Hematopoietic multipotent progenitor cell treated with erythropoietin and hydrocortisone succinate and interleukin-3 and kit ligand, for 6 days (in vitro differentiated cells): ENCODE measurements at regions not wholly inside any gene's neighbourhood (a gene's known extent, or its start where the extent isn't known, plus 50 kb on each side); places are given as distances from the start of the nearest gene placed in this dataset.

Experiments
- DNase-seq: peaks from one replicate; pipeline ENCODE4 v3.0.0-alpha.2; 2015

DNA sequence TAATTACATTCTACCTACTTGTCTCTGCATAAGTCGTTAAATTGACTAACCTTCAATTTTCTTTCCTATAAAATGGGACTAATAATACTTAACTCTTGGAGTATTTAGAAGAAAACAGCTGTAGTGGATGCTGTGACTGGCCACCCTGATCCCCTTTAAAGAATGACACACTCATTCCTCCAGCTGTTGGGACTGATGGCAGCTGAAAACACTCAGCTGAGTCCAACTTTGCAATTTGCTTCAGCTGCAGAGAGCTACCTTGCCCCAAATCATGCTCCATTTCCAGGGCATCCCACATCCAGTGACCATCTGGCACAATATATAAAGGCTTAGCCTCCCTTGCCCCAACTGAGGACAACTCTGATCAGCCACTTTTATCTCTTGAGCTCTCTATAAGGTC is 89.1 kb downstream of the MID1IP1 start:
- DNase-seq = no peak

DNA sequence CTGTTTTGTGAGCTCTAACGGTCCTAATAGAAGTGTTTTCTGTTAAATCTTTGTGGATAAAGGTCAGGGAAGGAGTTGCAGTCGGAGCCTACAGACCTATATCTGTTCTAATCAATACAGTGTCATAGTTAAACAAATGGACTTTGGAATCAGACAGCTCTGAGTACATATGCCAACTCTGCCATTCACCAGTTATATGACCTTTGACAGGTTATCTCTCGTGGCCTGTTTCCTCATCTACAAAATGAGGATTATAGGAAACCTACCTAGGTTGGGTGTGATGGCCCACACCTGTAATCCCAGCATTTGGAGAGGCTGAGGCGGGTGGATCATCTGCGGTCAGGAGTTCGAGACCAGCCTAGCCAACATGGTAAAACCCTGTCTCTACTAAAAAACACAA is 89.7 kb downstream of the MID1IP1 start:
- DNase-seq = no peak

DNA sequence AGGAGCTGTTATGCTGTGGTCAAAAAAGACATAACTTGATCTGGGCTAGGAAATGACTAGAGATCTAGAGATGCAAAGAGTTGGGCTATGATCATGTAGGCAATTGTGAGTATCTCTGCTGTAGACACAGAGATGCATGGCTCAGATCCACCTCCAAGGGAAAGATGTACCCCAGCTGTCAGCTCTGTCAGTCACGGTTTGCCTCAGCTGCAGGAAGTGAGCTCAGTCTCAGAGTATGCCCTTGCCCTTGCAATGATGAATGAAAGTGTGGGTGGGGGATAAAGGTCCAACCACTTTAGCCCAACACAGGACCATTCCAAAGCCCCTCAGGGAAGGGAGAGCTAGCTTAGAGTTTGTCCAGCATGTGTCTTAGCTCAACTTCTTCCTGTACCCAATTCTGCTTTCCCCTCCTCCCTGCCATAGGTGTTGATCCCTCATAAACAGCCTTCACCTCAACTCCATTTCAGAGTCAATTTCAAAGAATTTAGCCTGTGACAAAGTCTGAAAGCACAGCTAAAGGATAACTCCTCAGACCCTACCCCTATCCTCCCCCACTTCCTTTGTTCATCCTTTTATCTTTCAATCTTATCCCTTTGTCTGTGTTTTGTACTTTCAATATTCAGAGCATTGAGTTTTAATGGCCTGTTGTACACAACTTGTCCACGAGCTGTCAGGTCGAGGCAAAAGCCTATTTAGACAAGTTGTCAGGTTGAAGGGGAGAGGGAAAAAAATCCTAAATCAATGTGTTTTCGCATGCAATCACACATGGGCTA is 90.6 kb downstream of the MID1IP1 start:
- DNase-seq = no peak

DNA sequence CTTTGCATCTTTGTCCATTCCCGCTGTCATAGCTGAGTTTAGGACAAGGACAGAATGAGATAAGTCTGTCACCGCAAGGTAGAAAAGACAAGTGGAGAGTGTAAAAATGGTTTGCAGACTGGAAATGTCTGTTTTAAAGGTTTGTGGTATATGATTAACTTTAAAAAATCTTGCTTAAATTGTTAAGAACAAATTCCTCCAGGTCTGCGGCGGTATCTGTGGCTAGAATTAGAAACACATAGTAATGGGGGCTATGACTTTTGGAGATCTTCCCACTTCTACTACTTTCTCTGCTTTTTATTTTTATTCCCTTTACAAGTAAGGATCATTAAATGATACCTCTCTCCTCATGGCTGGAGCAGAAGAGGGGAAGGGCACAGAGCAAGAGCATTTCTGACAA is 92.2 kb downstream of the MID1IP1 start:
- no peak for DNase-seq

DNA sequence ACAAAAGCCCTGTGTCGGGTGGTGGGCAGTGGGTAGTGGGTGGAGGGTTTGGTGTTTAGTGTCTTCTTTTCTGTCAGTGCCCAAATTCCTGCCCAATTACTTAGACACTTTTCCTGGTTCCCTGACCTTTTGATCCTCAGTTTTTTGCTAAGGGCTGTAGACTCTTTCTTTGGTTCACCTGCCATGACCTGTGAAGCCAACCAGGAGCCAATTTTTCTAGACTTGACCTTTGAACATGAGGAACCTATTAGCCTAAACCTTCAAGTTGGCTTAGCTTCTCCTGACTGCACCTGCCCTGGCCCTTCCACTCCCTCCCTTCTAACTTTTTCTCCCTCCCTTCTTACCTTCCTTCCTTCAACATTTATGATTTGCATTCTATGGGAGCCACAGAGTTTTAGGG is 94.5 kb downstream of the MID1IP1 start:
- no peak for DNase-seq

DNA sequence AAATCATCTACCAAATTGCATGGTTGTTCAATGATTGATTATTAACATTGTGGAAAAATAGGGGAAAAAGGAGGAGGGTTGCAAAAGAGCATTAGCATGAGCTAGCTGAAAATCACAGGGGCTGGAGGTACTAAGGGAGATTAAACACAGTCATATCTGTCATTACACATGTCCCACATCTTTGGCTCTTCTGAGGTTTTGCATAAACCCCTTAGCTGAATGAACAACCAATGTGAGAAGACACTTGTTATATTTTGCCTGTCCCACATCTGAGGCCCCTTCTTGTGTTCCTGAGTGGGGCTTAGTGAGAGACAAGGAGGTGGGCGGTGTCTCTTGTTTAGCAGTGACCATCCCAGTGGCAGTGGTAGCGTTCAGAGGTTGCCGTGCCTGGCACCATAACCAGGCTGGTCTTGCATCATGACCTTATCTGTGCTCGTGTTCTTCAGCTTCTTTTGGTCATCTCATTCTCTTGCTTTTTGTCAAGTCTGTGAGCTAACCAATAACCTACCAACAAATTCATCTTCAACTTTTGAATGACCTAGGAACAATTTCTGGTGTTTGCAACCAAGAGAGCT is 95.6 kb downstream of the MID1IP1 start:
- DNase-seq = no peak

DNA sequence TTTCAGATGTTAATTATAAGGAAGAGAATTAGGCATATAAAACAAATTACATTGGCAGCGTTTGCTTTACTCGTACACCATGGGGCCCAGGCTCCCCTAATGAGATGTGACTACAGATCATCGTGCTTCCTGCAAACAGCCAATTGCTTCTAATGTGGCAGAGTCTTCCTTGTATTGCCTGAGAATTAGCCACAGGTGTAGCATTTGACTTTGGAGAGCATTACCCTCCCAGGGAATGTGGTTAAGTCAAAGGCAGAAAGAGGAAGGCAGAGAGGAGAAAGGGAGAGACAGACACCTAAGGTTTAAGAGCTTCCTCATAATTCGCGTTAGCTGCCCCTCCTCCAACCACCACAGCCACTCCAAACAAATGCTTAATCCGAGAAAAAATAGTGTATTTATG is 97.0 kb downstream of the MID1IP1 start:
- DNase-seq = peak; percentile 15

DNA sequence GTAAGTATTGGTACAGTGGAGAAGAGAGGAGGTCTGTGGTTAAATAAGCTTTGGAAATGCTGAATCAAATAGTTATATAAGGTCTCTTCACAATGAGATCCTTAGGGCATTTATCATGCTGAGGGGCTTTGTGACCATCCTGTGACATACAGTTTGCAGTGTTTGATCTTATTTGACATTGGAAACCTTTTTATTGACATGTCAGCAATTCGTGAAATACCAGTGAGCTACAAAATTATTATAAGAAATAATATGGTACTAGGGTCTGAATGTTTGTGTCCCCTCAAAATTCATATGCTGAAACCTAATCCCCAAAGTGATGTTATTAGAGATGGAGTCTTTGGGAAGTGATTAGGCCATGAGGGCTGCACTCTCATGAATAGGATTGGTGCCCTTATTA is 98.4 kb downstream of the MID1IP1 start:
- DNase-seq = no peak

DNA sequence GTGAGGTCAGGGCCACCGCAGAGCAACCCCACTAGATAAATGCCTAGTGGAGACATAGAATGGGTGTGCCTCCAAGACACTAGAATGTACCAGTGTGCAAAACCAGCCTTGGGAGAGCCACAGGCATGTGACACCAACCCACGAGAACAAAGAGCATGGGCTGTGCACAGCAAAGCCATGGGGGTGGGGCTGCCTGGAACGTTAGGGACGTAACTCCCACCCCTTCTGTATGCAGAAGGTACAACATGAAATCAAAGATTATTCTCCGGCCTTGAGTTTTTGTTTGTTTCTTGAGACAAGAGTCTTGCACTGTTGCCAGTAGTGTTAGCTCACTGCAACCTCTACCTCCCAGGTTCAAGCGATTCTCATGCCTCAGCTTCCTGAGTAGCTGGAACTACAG is 99.5 kb downstream of the MID1IP1 start:
- DNase-seq = no peak

DNA sequence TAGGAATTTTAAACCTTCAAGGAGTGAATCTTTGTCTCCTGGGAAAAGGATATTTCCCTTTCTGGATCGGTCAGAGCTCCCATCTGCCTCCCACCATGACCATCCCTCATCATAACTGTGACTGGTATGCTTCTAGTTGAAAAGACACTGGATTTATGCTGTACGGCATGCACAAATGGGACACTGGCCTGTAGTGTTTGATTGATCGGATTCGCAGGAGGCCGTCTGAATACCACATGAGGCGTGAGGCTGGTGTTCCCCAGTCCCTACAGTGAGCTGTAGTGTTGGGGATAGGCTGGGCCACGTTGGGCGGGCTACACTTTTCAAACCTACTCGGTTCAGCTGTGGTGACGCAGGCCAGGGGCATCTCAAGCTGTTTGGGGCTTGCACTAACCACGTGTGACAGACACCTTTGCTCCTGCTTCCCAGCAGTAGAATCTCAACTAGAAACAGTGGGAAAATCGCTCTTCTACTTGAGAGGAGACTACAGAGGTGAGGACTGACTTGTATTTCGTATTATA is 101.8 kb downstream of the MID1IP1 start:
- DNase-seq = no peak

DNA sequence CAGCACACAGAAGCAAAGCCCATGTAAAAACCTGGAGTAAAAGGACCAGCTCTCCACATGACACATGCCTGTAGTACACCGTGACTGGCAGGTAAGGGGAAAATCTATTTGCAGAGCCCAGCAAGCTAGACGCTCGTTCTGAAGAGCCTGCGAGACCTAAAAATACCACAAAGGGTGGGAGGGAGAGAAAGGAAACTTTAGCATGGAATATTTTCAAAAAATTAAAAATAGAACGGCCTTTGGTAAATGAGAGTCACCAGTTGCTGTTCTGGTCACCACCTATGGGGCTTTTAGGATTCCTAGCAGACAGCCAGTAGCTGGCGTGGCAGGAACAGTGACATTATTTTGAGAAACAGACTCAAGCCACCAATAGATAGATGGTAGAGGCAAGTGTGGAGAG is 115.5 kb downstream of the MID1IP1 start:
- no peak for DNase-seq

DNA sequence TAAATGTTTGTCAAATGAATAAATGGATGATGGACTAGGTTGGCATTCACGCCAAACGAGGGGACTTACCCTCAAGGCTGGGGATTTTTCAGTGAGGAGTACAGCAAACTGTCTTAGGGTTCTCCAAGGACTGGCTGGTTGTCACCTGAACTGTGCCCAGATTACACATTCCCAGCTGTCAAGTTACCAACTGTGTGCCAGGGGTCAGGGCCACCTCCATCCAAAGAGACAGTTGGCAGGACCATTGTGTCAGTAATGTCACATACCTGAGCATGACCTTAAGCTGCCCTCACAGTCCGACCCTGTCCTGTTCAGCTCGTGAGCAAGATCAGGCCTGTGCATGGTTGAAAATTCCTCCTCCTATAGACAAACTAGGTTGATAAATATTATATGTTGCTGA is 116.7 kb downstream of the MID1IP1 start:
- no peak for DNase-seq

DNA sequence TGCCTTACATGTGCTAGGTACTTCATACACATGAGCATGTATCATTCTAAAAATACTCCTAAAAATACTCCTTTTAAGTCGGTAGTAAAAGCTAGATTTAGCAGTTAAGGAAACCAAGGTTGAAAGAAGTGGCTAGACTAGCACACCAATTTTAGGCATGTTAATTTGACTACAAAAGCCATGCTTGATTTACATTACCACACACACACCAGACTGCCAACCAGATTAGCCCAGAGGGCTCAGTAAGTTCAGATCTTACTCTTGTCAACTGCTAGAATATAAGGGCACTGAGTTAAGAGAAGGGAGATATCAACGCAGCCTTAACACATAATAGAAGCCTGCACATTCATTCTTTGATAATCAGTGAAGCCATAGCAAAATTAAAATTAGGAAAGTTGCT is 117.9 kb downstream of the MID1IP1 start:
- DNase-seq = no peak

DNA sequence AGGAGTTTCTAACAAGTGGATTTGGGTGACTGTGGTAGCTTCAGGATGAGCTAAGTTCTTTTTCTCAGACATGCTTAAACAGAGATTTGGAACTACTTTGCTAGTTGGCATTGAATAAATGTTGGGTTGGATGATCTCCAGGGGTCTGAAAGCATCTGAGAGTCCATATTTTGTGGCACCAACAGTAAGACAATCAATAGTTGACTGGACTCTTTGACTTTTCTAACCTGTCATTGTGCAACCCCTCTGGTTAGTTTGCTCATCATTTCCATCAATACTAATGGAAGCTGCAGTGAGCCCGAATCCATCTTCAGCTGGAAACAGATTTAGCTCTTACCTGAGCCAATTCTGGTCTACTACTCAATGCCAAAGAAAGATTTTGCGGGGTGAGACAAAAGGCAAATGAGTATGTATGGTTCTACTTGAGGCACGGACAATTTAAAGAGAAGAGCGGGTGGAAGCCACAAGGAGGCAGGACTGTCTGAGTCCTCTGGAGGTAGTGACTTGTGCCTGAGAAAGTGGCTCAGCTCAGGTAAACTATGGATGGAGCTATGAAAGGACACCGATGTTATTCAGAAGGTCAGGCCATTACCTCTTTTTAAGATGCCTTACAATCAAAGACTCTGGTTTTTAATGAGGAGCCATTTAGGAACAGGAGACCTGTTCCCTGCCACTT is 118.7 kb downstream of the MID1IP1 start:
- no peak for DNase-seq

DNA sequence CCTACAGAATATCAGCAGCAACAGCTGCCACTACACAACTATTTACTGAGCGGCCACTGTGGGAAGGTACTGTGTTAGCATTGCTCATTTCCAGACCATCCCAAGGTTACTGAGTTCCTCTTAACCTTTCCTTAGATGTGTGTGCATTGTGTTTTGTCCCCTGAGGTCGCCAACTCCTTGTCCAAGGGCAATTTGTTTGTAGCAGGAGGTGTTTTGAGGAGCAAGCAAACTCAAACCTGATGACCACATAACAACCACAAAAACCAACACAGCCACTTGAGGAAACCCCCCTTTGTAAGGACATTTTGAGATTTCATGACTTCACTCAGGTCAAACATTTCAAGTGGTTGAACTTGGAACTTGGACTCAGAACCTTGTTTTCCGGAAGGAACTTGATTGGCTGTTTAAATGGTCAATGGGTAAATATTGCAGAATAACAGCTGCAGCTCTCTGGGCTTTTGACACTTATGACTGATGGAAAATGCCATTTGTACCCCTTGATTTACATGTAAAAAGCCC is 122.3 kb downstream of the MID1IP1 start:
- no peak for DNase-seq

DNA sequence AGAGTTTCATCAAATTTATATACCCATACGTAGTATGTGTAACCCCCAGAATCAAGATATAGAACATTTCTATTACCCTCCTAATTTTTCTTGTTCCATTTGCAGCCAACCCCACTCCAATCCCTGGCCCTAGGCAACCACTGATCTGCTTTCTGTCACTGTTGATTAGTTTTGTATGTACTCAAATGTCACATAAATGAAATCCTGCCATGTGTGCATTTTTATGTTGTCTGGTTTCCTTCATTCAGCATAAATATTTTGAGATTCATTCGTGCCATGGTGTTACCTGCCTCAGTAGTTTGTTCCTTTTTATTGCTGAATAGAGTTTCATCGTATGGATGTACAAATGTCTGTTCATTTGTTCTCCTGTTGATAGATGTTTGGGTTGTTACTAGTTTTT is 126.3 kb downstream of the MID1IP1 start:
- DNase-seq = no peak

DNA sequence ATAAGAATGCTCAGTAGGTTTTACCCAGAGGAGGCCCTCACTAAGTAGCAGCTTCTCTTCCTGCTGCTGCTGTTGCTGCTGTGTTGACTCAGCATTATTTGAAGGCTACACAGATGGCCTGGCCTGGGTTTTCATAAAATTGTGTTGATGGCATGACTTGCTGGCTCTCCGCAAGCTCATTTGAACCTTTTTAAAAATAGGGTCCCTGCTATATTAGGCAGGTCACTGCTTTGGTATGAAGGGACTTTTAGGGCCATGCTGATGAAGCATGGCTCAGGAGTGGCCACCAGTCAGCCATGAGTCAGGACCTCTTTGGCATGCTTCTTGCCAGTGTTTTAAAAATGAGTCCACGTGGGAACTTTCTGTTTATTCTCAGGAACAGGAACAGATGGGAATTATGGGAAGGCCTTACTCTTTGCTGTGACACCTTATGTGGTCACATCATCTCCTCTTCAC is 128.7 kb downstream of the MID1IP1 start:
- DNase-seq = peak; percentile 7

DNA sequence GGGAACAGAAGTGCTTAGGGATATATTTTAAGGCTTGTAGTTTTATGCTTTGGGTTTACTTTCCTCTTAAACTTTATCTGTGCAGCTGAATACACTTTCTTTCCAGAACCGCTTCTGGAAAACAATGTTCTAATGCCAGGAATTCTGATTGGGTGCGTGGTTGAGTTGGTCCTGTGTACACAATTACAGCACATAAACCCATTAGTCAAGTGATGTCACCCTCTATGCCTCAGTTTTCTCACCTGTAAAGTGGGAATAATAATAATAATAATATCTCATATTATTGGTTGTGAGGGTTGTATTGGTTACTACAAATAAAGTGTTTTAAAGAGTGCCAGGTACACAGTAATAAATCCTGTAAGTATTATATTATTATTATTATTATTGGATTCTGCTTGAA is 129.2 kb downstream of the MID1IP1 start:
- DNase-seq = no peak

DNA sequence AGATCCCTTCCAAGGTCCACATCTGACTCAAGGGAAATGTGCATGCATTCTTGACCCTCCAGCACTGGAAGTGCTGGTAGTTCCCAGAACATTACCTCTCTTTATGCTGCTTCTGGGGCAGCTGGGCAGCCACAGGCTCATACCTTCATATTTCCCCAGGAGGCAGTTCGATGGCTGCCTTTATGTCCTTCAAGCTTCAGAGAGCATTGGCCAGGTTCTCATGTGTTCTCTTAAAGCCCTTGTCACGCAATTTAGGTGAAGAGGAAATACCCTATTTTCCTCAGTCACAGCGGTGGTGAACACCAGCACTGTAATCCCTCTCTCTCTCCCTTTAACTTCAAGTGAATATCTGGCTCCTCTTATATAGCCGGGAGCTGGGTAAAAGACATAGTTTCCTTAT is 134.3 kb downstream of the MID1IP1 start:
- no peak for DNase-seq

DNA sequence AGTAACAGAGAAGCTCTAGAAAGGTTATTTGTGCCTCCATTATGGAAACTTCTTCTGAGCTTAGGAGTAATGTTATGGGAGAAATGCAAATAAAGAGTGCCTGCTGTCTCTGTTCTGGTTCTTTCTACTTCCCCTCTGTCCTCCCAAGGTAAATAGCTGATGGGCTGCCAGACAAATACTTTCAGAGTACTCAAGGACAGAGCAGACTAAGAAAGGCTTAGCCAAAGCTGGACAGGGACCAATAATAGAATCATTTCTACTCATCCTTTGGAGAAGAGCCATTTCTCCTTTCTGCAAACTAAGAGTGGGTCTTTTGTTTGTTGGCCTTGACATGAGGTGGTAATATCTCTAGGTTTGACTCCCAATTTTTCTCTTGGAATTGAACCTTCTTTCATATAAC is 136.1 kb downstream of the MID1IP1 start:
- no peak for DNase-seq

DNA sequence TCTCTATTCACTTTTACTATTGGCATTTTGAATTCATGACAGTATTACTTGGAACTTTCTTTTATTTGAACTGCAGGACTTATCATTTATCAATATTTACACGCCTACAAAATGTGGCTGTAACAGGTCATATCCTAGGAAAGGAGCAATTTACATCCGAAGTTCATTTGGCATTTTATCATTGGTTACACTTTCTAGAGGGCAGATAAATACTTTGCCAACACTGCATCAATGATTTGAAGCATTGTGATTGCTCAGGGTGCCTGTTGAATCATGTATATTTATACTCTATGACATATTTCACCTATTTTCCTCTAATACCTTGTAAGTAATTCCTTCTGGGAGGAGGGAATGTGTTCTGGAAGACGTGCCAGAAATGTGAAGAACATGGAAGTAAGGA is 136.7 kb downstream of the MID1IP1 start:
- no peak for DNase-seq

DNA sequence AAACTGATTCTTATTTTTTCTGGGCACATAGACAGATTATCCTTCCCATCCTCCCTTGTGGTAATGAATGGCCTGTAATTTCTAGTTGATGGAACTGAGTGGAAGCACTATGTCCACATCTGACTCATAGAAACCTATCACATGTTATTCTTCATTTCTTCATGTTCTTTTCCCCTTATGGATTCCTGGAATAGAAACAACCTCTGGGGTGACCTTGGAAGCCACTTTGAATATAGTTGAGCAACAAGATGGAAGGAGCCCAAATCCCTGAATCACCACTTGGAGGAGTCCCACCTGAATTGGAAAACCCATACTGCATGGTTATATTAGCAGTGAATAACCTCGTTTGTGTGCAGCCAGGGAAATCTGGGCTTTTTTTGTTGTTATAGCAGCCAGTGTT is 137.8 kb downstream of the MID1IP1 start:
- DNase-seq = no peak

DNA sequence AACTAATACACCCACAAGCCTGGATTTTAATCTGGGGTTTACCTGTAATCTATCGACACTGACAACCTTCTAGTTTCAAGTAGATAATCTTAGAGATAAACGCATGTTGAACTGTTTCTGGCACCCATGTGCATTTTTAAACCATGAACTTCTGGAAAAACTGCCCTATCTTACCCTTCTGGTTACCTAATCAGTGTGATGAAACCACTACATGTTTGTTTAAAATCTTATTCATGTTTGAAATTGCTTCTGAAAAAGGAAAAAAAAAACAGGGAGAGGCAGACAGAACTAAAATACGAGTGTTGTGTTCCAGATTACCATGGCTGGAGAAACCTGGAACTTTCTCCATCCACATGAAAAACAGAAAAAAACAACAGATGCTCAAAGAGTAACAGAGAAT is 139.3 kb downstream of the MID1IP1 start:
- no peak for DNase-seq

DNA sequence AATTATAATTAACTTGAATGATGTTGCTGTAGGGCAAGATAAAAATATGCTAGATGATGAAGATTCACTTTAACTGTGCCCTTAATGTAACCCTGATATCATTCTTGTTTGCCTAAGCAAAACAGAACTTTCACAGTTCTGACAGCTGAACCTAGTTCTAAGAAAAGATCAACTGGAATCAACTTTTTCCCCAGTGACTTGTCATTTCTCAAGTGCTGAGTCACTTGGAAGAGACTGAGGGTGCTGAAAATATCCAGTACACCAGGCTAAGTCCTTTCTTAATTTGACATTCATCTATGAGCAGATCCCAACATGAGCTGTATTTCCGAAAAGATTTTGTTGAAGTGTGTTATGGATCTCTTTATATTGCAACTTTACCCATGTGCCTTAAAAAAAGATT is 140.4 kb downstream of the MID1IP1 start:
- DNase-seq = no peak
